DMS 273 (cell line): ENCODE measurements at regions not wholly inside any gene's neighbourhood (a gene's known extent, or its start where the extent isn't known, plus 50 kb on each side); places are given as distances from the start of the nearest gene placed in this dataset.
"Not testable (repeated sequence)": the region's sequence is repeated elsewhere in the genome, so short reads cannot be mapped to it uniquely, and the experiment has no call there.

Source experiments
- DNase-seq: peaks from one replicate; lab custom pipeline; 2025; ENCODE audit not compliant: unreplicated experiment; lab: John Stamatoyannopoulos, UW

DNA sequence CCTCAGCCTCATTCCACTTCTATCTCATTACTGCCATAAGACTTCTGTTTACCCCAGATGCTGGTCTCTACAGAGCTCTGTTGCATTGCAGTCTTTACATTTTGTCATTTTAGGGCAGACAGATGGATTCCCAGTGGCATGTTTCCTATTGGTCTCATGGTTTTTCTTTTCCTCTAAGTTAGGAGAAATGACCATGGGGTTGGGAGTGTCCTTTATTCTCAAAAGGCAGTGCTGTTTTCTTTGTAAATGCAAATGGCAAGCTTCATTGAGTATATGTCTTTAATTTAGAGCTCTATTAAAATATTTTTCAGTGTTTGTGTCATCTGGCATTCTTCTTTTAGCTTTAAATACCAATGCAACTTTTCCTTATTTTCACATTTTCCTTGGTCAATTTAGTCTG is 57.0 kb downstream of the MSTN start:
- DNase-seq = no peak

DNA sequence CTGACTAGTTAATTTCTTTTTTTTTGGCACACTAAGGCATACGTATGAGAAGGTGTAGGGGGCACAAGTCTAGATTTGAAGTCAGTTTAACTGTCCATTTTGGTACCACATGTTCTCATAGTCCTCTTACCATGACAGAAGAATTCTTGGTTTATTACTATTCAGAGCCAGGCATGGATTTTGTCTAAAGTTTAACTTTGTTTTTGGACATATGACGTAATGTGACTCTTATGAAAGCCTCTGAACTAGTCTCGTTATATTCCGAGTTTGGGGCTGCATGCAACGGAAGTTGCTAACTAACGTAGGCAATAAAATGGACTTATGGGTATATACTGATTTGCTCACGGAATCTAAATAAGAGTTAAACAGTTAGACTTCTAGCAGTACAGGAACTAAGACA is 62.9 kb downstream of the MSTN start:
- DNase-seq = no peak

DNA sequence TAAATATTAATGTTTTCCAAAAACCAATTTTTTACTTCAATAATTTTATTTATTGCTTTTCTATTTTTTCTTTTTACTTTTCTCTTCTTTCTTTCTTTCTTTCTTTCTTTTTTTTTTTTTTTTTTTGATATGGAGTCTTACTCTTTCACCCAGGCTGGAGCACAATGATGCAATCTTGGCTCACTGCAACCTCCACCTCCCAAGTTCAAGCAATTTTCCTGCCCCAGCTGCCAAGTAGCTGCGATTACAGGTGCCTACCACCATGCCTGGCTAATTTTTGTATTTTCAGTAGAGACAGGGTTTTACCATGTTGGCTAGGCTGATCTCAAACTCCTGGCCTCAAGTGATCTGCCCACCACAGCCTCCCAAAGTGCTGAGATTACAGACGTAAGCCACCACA is 63.9 kb downstream of the MSTN start:
- DNase-seq = peak; percentile 19

DNA sequence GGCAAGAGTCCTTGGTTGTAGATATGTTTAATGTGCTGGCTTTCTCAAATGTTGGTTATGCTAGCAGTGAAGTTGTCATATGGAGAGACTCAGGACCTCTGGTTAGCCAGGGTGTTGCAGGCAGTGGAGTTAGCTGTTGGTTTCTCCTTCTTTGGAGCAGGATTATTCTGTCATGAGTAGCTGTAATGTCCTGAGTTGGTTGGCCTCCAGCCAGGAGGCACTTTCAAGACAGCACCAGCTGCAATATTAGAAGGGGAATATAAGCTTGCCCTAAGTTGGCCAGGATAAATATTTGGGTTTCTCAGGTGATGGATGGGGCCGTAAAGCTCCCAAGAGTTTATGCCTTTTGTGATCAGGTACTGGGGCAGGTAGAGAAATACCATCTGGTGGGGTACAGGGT is 65.5 kb downstream of the MSTN start:
- DNase-seq = no peak

DNA sequence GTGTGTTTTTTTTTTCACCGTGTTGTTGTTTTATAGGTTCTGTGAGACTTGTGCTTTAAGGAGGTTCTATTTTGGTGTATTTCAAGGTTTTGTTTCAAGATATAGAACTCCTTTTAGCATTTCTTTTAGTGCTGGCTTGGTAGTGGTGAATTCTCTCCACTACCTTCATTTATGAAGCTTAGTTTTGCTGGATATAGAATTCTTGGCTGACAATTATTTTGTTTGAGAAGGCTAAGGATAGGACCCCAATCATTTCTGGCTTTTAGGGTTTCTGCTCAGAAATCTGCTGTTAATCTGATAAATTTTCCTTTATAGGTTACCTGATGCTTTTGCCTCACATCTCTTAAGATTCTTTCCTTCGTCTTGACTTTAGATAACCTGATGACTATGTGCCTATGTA is 66.8 kb downstream of the MSTN start:
- no peak for DNase-seq

DNA sequence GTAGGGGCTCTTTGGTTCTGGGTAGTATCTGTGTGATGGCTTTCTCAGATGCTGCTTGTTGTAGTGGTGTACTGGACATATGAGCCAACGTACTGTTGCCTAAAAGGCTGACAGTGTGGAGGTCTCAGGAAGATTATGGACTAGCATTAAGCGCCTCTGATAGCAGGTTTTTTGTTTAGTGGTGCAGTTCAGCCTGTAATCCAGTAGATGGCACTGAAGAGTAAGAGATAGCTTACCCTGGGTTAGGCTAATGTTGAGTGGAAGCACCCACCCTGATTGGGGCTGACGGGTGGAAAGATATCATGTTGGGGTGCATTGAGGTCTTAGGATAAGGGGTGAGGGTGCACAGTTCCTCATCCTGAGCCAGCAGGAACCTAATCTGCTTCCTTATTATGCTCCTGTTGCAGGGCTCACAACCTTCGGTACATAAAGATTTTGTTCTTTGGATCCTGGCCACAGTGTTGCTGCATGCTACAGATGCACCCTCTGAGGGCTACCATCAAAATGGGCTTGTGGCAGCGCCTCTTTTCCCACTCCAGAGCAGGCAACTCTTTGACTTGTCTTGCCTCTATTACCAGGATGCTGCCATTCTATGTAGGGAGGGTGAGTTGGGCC is 79.6 kb downstream of the MSTN start:
- DNase-seq = peak; percentile 44

DNA sequence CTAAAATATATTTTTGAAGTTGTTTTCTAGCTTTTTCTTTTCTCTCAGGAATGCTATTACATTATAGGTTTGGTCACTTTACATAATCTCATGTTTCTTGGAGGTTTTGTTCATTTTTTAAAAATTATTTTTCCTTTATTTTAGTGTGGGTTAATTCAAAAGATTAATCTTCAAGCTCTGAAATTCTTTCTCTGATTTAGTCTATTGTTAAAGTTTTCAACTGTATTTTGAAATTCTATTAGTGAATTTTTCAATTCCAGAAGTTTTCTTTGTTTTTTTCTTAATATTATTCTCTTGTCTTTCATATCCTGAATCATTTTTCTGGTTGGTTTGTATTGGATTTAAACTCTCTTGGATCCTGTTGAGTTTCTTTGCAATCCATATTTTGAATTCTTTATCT is 80.4 kb downstream of the MSTN start:
- DNase-seq = no peak

DNA sequence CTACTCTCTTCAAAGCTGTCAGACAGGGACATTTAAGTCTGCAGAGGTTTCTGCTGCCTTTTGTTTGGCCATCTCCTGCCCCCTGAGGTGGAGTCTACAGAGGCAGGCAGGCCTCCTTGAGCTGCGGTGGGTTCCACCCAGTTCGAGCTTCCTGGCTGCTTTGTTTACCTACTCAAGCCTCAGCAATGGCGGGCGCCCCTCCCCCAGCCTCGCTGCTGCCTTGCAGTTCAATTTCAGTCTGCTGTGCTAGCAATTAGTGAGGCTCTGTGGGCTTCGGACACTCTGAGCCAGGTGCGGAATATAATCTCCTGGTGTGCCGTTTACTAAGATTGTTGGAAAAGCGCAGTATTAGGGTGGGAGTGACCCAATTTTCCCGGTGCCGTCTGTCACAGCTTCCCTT is 86.0 kb downstream of the MSTN start:
- not testable (repeated sequence) for DNase-seq

DNA sequence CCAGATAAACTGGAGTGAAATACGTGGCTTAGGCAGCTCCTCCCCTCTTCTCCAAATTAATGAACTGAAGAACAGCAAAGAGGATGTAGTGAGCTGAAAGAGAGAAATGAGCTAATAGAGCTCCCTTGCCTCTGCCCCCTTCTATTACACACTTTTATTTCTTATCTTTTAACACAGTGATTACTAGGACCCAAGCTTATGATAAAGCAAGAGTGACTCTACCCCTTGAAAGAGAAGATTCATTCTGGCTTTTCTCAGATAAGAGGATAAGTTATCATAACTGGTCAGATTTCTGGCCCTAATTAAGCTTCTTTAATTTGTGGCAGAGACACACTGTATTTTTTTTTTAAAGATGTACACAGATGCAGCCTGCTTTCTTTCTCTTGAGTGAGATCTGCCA is 102.2 kb downstream of the MSTN start:
- no peak for DNase-seq

DNA sequence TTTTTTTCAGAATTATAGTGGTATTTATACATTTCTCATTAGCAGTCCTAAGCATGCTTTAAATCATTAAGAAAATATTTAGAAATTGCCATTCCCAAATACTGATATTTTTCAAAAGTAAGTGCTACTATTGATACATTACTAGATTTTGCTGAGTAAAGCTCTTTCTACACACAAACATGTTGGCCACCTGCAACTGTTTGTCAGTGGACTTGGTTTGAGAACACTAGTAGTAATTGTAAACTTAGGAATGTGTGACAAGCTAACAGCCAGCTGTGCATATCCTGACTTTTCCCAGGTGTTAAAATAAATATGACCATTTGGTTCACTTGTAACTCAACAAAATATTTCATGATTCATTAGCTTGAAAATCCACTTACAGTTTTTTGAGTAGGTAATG is 103.1 kb downstream of the MSTN start:
- DNase-seq = no peak

DNA sequence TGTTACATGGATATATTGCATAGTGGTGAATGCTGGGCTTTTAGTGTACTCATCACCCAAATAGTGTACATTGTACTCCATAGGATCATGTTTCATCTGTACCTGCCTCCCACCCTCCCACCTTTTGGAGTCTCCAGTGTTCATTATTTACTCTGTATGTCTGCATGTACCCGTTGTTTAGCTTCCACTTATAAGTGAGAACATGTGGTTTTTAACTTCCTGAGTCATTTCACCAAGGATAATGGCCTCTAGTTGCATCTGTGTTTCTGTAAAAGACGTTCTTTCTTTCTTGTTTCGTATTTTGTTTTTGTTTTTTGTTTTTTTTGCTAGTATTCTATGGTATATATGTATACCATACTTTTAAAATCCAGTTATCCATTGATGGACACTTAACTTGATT is 107.5 kb downstream of the MSTN start:
- no peak for DNase-seq

DNA sequence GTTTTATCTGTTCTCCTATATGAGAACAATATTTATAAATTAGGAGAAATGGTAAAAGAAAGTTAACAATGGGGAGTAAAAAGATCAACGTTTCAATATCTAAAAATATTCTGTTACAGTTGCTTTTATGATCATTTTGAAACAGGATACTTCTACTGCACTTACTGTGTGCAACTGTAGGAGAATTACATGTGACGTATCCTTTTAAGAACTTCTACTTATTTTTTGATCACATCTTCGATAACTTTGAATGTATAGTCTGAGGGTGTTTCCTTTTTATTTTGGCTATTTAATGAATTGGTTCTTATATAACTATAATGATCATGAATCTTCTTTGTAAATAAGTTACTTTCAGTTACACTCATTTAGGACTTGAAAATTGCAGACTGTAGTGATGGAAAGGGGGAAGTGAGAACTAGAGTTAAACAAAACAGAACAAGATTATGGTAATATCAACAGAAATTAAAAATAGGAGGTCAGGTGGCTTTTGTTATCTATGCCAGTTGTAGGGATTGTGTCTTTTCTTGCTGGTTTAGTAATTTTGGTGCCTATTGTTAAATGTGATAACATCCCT is 109.9 kb downstream of the MSTN start:
- DNase-seq = no peak

DNA sequence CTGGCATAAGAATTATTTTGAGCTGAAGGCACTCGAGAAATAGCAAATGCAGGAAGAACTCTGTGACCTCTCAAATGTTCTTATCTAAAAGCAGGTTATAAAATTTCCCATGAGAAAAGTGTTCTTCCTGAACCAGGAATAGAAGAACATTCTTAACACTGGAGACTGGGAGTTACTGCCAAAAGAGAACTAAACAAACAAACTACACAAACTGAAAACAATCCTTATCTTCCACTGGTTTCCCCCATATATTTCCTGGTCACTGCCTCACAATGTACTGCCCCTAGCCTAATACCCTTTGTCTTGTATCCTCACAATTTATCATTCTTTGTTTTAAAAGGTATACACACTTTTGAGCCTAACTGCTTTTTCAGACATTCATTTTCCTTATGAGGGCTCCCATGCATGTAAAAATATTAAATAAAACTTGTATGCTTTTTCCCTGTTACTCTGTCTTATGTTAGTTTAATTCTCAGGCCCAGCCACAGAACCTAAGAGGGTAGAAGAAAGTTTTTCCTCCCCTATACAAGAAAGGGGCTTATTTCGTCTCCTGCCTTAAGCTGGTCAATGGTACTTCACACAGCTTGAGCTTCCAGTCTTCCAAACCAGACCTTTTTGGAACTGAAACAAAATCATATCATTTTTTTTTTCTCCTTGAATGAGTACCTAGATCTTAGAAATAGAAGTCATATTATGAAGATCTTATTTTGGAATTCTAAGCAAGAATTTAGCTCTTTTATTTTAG is 110.6 kb downstream of the MSTN start:
- no peak for DNase-seq

DNA sequence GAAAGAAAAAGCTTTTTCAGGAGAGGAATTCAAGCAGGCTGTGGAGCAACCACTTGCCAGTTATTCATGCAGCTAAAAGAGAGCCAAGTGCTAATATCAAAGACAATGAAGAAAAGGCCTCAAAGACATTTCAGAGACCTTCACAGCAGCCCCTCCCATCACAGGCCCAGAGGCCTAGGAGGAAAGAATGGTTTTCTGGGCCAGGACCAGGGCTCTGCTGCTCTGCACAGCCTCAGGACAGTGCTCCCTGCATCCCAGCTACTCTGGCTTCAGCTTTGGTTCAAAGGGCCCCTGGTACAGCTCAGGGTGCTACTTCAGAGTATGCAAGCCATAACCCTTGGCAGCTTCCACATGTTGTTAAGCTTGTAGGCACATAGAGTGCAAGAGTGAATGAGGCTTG is 119.5 kb downstream of the MSTN start:
- no peak for DNase-seq

DNA sequence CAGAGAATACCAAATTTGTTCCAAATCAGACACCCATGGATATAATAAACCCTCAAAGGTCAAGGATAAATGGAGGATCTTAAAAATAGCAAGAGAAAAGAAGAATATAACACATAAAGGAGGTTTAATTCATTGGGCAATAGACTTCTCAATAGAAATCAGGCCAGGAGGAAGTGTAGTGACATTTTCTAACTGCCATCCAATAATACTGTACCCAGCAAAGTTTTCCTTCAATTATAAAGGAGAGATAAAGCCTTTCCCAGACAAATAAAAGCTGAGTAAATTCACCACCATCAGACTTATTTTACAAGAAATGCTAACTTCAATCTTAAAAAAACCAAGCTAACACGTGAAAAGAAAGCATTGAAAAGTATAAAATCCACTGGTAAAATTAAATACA is 121.6 kb downstream of the MSTN start:
- no peak for DNase-seq

DNA sequence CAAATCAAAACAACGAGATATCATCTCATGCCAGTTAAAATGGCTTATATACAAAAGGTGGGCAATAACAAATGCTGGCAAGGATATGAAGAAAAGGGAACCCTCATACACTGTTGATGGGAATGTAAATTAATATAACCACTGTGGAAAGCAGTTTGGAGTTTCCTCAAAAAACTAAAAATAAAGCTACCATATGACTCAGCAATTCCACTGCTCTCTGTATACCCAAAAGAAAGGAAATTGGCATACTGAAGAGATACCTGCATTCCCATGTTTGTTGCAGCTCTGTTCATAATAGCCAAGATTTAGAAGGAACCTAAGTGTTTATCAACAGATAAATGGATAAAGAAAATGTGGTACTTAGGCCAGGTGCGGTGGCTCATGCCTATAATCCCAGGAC is 124.8 kb downstream of the MSTN start:
- no peak for DNase-seq

DNA sequence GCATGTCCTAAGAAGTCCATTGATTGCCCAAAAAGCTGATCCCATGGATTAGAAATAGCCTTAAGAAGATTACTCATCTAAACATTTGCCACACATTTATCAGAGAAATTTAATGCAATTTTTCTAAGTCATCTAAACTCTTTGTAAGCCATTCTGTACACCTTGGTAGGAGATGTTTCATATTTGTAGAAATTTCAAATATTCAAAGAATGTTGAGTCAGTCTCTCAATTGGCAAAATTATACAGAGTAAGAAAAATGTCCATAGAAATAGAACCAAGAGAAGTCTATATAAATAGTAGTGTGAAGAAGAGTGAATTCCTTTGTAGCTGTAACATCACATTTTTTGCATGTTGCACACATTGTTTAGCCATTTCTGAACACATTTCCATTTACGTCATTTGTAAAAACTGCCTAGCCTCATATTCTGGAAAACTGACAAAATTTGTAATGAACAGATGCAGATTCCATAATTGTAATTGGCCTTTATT is 128.6 kb downstream of the MSTN start:
- no peak for DNase-seq

DNA sequence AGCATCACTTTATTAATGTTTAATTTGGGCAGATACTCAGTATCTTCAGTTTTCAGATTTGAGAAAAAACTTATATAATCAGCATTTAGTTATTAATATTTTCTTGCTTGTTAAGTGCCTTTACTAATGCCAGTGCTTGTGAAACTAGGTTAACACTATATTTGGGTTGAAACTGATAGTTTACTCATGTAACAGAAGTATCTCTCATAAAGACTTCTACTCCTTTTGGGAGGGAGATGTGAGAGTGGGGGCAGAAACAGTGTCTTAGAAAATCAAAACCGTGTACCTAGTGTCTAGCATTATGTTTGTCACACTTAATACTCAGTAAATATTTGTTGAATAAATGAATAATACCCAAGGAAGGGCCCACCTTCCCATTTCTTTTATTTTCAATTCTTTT is 129.5 kb downstream of the MSTN start:
- no peak for DNase-seq

DNA sequence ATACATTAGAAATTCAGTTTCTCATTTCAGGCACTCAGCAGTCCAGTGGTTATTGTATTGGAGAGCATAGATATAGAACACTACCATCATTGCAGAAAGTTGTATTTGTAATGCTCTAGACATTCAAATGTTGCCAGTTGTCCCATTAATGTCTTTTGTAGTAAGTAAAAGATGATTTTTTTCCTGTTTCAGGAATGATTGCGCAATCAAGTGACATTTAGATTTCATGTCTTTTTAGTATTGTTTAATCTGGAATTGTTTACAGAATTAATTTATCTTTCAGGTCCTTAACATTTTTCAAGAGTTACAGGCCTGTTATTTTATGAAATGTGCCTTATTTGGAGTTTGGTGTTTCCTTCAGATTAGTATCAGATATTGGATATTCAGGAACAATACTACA is 134.7 kb downstream of the MSTN start:
- no peak for DNase-seq
